C4-2B (cell line): ENCODE measurements at regions not wholly inside any gene's neighbourhood (a gene's known extent, or its start where the extent isn't known, plus 50 kb on each side); places are given as distances from the start of the nearest gene placed in this dataset.

Experiments
- ZFX ChIP-seq: fragments of 450-650 bp; IDR thresholded peaks from 2 replicates; pipeline ENCODE4 v1.6.1; 2017
- TF ChIP-seq, protein P1 (sequence below): fragments of 450-650 bp; conservative IDR thresholded peaks from 2 replicates; pipeline ENCODE4 v1.5.1; 2017; ENCODE audit warnings: mild to moderate bottlenecking

DNA sequence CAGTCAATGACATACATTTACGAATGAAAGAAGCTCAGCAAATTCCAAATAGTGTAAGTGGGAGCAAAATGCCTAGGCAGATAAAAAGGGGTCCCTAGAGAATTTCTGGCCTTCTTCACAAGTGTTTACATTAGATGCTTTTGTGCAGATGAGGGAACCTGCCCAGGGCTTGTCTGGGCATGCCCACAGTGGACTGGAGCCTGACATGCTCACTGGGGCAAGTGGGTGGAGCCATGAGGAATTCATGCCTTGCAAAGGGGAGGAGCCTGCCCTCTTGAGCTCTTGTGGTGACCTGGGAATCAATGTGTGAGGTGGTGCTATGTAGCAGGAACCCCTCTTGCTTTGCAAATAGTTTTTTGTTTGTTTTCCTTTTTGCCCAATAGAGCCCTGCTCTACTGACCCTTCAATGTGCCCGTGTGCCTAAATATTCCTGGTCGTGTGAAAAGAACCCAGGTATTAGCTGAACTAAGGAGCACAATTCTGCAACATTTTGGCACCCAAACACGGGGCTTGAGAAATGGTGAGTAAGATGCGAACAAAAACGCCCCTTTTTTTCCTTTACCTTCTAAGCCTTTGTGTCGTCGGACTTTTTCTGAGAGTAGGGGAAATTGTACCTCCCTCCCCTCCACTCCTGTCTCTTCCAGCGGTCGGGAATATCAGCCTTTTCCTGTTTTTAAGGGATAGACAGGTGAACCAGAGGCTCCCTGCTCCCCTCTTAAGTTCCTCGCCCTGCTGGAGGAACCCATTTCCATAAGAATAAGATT, 433.8 kb upstream of the CDH9 start:
- TF ChIP-seq, protein P1, sequence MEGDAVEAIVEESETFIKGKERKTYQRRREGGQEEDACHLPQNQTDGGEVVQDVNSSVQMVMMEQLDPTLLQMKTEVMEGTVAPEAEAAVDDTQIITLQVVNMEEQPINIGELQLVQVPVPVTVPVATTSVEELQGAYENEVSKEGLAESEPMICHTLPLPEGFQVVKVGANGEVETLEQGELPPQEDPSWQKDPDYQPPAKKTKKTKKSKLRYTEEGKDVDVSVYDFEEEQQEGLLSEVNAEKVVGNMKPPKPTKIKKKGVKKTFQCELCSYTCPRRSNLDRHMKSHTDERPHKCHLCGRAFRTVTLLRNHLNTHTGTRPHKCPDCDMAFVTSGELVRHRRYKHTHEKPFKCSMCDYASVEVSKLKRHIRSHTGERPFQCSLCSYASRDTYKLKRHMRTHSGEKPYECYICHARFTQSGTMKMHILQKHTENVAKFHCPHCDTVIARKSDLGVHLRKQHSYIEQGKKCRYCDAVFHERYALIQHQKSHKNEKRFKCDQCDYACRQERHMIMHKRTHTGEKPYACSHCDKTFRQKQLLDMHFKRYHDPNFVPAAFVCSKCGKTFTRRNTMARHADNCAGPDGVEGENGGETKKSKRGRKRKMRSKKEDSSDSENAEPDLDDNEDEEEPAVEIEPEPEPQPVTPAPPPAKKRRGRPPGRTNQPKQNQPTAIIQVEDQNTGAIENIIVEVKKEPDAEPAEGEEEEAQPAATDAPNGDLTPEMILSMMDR, result no peak
- no peak for TF ChIP-seq ZFX
